Ureter (tissue), 1 donor: ENCODE measurements at regions not wholly inside any gene's neighbourhood (a gene's known extent, or its start where the extent isn't known, plus 50 kb on each side); places are given as distances from the start of the nearest gene placed in this dataset.
"Not testable (repeated sequence)": the region's sequence is repeated elsewhere in the genome, so short reads cannot be mapped to it uniquely, and the experiment has no call there.

Experiments used
- DNase-seq: peaks from one replicate; pipeline ENCODE4 v3.0.0-alpha.2; 2020; ENCODE audit warnings: low spot score
- donor health status: DM: yes; HTN: yes; CAD: no.

DNA sequence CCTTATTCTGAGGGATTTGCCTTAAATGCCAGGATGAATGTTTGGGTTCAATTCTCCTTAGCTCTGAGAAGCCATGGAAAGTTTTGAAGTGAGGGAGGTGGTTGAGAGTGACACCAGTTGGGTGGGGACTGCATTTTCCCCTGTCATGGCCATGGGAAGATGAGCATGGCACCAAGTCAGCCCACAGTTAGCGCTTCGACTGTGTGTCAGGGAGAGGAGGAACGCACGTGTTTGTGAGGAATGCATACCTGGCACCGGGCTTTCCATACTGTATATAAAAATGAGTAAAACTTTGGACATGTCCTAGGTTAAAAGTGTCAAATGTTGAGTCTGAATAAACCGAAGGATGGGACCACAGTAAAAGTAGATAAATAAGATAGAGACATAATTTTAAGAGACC is 187.5 kb upstream of the KL start:
- DNase-seq = no peak

DNA sequence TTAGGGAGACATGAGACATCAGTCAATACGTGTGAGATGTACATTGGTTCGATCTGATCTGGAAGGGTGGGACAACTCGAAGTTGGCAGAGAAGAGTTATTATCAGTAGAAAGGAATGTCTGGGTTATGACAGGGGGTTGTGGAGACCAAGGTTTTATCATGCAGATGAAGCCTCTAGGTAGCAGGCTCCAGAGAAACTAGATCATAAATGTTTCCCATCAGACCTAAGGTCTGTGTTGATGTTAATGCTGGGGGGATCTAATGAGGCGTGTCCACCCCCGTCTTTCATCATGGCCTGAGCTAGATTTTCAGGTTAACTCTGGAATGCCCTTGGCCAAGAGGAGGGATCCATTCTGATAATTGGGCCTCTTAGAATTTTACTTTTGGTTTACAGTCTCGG is 187.0 kb upstream of the KL start:
- no peak for DNase-seq

DNA sequence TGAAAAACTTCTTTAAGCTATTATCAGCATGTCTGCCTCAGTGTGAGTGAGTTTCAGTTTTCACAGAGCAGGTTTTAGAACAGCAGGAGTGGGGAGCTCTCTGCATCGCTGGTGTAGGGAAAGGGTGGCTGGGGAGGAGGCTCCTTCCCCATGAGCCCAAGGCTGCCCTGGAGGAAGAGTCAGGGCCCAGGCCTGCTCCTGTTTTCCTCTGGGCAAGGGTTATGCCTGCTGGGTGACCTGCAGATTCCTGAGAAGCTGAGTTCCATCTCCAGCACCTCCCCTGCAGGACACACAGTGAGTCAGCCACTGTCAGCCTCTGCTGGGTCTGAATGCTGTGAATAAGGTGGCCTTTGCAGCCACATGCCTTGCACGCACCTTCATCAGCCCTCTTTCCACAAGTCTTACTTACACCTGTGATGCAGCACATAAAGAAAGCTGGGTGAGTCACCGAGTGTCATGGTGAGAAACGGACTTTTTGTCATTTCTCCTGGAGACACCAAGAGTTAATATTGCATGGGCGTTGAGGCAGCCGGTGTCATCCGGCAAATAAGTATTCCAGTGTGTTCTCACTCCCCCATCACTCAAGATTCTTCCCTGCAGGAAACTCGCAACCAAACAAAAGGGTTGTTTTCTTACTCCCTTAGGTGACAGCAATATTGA is 186.4 kb upstream of the KL start:
- no peak for DNase-seq

GRCh38 chr13:32830336-32831031 is 185.7 kb upstream of the KL start:
- DNase-seq = no peak

- DNase-seq = no peak
These were observed 178.8 kb upstream of the KL start for GRCh38 chr13:32837307-32837972.

DNA sequence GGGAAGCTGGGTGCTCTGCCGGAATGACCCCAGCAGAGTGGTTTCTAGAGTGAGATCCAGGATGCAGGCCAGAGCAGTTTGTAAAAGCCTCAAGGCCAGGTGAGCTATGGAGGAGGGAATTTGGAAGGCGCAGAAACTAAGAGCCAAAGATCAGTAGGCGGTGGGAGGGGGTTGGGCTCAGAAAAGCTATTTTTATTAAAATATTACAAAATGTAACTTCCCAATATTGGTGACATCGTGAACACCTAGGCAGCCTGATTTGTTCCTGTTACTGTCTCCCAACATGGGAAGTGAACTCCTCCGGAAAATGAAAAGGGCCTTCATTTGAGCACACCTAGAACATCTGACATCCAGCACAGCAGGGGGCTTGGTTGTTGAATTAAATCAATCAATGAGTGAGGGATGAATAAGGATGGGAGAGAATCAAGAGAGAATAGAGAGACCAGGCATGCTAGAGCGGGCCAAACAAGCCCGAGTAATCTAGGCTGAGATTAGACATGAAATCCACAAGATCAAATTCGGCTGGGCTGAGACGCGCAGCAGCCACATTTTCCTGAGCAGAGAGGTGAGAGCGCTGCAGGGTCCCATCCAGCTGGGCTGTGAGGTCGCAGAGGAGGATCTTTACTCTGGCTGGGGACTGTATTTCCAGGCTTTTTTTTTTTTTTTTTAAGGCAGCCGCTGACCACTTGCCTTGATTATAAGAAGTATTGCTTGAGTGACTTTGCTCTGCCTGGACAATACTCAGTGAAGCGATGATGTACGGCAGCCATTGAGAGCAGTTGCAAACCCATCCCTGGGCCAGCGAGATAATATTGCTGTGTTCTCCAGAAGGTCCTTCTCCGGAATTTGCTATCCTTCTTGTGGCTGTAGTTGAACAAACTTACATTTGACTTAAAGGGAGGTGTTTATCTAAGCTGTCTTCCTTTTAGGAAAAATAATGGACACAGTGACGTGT is 178.0 kb upstream of the KL start:
- no peak for DNase-seq

DNA sequence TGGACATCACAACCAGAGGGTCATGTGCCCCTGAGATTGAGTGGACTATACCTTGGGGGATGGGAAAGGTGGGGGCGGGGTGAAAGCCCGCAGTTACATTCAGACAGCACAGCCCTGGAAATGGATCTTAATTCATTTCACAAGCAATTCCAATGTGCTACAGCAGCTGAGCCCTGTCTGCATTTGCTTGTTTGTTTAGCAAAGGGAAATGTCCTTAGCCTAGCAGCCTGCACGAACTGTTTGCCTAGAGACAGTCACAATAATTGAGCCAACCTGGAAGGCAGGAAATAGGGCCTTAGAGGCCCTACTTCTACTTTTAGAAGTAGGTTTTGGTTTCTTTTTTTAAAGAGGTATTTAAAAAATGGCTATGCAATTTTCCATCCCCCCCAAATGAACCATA is 177.3 kb upstream of the KL start:
- DNase-seq = peak; percentile 57

GRCh38 chr13:32840113-32840512 is 176.1 kb upstream of the KL start:
- DNase-seq = no peak

- DNase-seq = no peak
These were observed 175.1 kb upstream of the KL start for GRCh38 chr13:32840989-32841713.

GRCh38 chr13:32845952-32846950 is 170.0 kb upstream of the KL start:
- no peak for DNase-seq

DNA sequence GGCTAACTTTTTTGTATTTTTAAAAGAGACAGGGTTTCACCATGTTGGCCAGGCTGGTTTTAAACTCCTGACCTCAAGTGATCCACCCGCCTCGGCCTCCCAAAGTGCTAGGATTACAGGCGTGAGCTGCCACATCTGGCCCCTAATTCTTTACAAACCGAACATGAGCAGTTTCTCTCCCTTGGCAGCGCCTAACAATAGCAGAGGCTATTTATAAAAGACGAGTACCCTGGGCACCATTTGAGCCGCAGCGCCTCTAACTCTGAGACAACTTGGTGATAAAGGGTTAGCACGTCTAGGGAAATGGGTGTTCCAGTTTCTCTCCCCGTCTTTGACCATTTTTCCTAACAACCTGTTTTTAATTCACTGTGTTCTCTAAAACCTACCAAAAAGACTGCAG is 168.2 kb upstream of the KL start:
- not testable (repeated sequence) for DNase-seq

GRCh38 chr13:32849369-32849768 is 166.9 kb upstream of the KL start:
- DNase-seq = no peak

DNA sequence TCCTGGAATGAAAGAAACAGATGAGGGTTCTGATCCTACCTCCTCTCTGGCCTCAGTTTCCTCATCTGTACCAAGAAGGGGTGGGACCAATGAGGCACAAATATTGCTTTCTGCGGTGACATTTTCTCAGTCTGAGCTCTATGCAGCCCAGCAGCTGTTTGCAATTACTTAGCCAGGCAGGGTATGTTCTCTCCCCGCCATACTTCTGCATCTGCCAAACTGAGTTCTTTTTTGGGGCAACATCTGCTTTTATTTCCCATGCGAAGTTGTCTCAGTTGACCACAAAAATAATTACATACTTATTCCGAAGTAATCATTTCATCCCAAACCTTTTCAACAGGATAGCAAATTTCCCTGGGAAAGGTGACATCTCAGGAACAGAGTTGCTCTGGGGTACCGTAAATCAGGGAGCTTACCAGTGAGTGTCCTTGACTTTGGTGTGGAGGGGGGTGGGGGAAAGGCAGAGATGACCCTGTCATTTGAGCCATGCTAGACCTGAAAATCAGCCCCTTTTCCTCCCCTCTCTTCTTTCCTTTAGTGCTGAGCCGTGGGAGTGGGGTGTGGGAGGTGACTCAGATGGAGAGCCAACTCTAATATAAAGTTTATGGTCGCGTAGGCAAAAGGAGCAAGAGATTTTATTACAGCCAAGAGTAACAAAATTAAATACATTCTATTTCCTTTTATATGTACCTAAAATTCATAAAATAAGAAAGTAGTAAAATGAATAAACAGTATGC is 165.7 kb upstream of the KL start:
- no peak for DNase-seq

- no peak for DNase-seq
These were observed 164.8 kb upstream of the KL start for GRCh38 chr13:32851083-32852069.

- DNase-seq = no peak
These were observed 163.7 kb upstream of the KL start for GRCh38 chr13:32852526-32852925.

GRCh38 chr13:32857077-32857476 is 159.1 kb upstream of the KL start:
- DNase-seq = no peak

DNA sequence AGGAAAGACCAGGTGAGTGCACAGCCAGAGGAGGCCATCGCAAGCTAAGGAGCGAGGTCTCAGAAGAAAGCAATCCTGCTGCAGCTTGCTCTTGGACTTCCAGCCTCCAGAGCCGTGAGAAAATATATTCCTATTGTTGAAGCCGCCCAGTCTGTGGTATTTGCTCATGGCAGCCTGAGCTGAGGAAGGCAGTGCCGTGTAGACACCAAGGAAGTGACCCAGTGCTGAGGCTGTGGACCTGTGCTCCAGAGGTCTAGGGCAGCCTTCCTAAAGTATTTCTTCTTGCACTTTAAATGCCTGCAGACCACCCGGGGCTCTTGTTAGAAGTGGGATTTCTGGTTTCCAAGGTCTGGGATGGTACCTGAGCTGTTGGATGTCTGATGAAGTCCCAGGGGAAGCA is 158.5 kb upstream of the KL start:
- no peak for DNase-seq

- no peak for DNase-seq
These were observed 156.4 kb upstream of the KL start for GRCh38 chr13:32859707-32860292.
